ENCODE measurements at regions not wholly inside any gene's neighbourhood (a gene's known extent, or its start where the extent isn't known, plus 50 kb on each side); places are given as distances from the start of the nearest gene placed in this dataset.

DNA sequence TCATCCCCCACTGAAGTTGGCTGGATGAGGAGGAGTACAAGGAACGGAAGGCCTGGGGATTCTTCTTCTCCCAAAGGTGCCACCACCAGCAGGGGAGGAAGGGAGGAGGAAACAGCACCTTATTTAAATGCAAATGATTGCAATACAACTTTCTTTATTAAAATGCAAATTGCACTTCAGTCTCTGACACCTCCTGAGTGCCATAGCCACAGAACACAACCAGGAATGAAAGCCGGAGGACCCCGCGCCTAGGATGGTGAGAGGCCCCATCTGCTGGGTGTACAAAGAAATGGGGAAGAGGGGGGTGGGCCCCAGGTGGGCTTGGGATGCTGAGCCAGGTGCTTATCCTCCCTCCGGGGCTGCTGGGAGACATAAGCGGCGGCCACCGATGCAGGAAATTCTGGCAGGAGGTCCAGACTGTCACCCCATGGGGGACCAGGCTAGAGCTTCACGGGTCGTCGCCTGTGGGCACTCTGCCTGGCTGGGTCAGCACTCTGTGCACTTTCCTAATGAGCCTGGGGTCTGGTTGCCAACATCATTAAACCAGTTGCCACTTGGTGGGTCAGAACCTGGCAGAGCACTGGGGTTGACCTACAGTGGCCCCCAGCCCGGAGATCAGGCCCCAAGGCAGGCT, 154.2 kb upstream of the MLN start:
- TF ChIP-seq CTCF (conservative IDR thresholded peaks at IDR 0.05 in 1 of 2, IDR thresholded peaks at IDR 0.05 in 1 of 2; ENCODE audit: extremely low read depth in 1 of 2, insufficient read depth in 1 of 2, low read depth in 1 of 2, low read length in 2 of 2) = no peak
- no peak for TF ChIP-seq EZH2 (IDR thresholded peaks at IDR 0.05; ENCODE audit: borderline replicate concordance, low read length)
